ENCODE measurements at regions not wholly inside any gene's neighbourhood (a gene's known extent, or its start where the extent isn't known, plus 50 kb on each side); places are given as distances from the start of the nearest gene placed in this dataset.

- H3K27me3 Mint-ChIP-seq (ENCODE audit: low read depth), result no peaks in the 10 kb centered on the region; the same call in 1 of the 2 replicates
- H3K9me3 Mint-ChIP-seq, result peaks cover 4% of the 10 kb centered on the region; the same call in 1 of the 2 replicates
- ATAC-seq (no peak), DNase-seq (ENCODE audit: low spot score) (no peak)
- TF ChIP-seq IRF1 (CRISPR knock-in tag; IDR thresholded peaks at IDR 0.05) (no peak), ZNF512 (CRISPR knock-in tag; IDR thresholded peaks at IDR 0.05; ENCODE audit: borderline replicate concordance) (no peak), E2F1 (CRISPR knock-in tag; IDR thresholded peaks at IDR 0.05) (no peak), HMGA2 (CRISPR knock-in tag; IDR thresholded peaks at IDR 0.05) (no peak), CREB1 (CRISPR knock-in tag; IDR thresholded peaks at IDR 0.05) (no peak), FOXK1 (CRISPR knock-in tag; IDR thresholded peaks at IDR 0.05) (no peak), OVOL2 (CRISPR knock-in tag; IDR thresholded peaks at IDR 0.05; ENCODE audit: borderline replicate concordance) (no peak), NR1H2 (CRISPR knock-in tag; IDR thresholded peaks at IDR 0.05) (no peak), ARID4B (CRISPR knock-in tag; IDR thresholded peaks at IDR 0.05; ENCODE audit: borderline replicate concordance) (no peak), NR3C1 (CRISPR knock-in tag; conservative IDR thresholded peaks at IDR 0.05; ENCODE audit: low read depth) (no peak), ATF6 (CRISPR knock-in tag; IDR thresholded peaks at IDR 0.05) (no peak), TEAD4 (CRISPR knock-in tag; IDR thresholded peaks at IDR 0.05) (no peak), RELA (CRISPR knock-in tag; IDR thresholded peaks at IDR 0.05; ENCODE audit: borderline replicate concordance) (no peak), GRHL2 (CRISPR knock-in tag; IDR thresholded peaks at IDR 0.05; ENCODE audit: insufficient replicate concordance, severe bottlenecking) (no peak)
- no peak overlapping the region for H3K27ac Mint-ChIP-seq
- ChIA-PET POLR2A (no interaction called here), CTCF (no interaction called here)
- H3K4me3 Mint-ChIP-seq, result no peak overlapping the region
- peaks cover 43% of the 10 kb centered on the region for H3K4me1 Mint-ChIP-seq
- no peaks in the 10 kb centered on the region for H3K36me3 Mint-ChIP-seq
Observed at GRCh38 chr2:234625626-234626250, 128.9 kb upstream of the ARL4C start.

GRCh38 chr2:234623521-234623991, 126.7 kb upstream of the ARL4C start:
- Mint-ChIP-seq H3K27me3 (ENCODE audit: low read depth) (no peaks in the 10 kb centered on the region; the same call in 1 of the 2 replicates), H3K4me1 (peaks cover 26% of the 10 kb centered on the region), H3K9me3 (peaks cover 4% of the 10 kb centered on the region; the same call in 1 of the 2 replicates), H3K36me3 (no peaks in the 10 kb centered on the region), H3K27ac (no peak overlapping the region), H3K4me3 (no peak overlapping the region)
- DNase-seq (ENCODE audit: low spot score), result no peak
- no peak for TF ChIP-seq ZNF281 (CRISPR knock-in tag; IDR thresholded peaks at IDR 0.05)
- no peak for TF ChIP-seq SOX15 (CRISPR knock-in tag; IDR thresholded peaks at IDR 0.05)
- POLR2A ChIA-PET, result no interaction called here
- ATAC-seq, result no peak; the same call in 1 of the 2 replicates
- CTCF ChIA-PET, result interaction anchor here (1.3 kb wide), 1 partner anchor 12 kb away, joined by 6 read pairs; no protein-coding TSS in a partner anchor

Data from WTC11 (cell line).